AG04450 (cell line): ENCODE measurements at regions not wholly inside any gene's neighbourhood (a gene's known extent, or its start where the extent isn't known, plus 50 kb on each side); places are given as distances from the start of the nearest gene placed in this dataset.

Experiments used
- CTCF ChIA-PET: fragments of 300-600, 350-600 bp; formaldehyde crosslinking; extraction: SDS; loops from one replicate; lab custom pipeline; 2022; ENCODE audit warnings: antibody characterized with exemption, inconsistent platforms; lab: Charles Lee
- POLR2A ChIA-PET: fragments of 350-600 bp; formaldehyde crosslinking; extraction: SDS; loops from one replicate; lab custom pipeline; 2021; ENCODE audit warnings: antibody characterized with exemption, inconsistent platforms; lab: Yijun Ruan, JAX
- DNase-seq: peaks from one replicate; pipeline ENCODE4 v3.0.0-alpha.2; 2011; ENCODE audit warnings: low read depth, low spot score
- H3K27ac ChIP-seq: one replicate; pipeline ENCODE4 v1.5.1; 2012; ENCODE audit warnings: low read depth, low read length, control low read depth
- H3K27me3 ChIP-seq: one replicate; pipeline ENCODE4 v1.6.0; 2012; ENCODE audit warnings: low read length; ENCODE audit not compliant: control insufficient read depth, insufficient read depth
- H3K4me3 ChIP-seq: 2 replicates; pipeline ENCODE4 v1.5.1; 2011; ENCODE audit warnings: mild to moderate bottlenecking, low read depth, low read length, control low read depth
- H3K9me3 ChIP-seq: 2 replicates; pipeline ENCODE4 v1.5.1; 2012; ENCODE audit warnings: low read length; ENCODE audit not compliant: control insufficient read depth, insufficient read depth
- CTCF ChIP-seq: IDR thresholded peaks from 2 replicates; pipeline ENCODE4 v1.5.1; 2011; ENCODE audit warnings: low read depth, low read length, control low read depth, inconsistent platforms

DNA sequence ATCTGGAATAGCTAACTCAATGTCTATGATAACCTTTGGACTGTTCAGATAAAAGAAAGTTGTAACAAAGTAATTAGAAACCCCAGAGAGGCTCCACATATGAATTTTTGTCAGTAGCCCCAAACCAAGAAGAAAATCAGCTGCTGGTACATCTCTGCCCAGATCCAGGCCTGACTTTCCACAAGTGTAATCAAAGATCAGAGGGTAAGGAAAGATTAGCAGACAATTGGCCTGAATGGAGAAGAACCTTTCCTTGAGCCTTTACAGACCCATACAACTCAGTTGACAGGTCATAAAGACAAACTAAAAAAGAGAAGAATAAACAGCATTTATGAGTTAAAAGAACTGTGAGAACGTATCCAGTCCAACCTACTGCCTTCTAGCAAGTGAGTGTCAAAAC lies 366.7 kb upstream of the PKN2 start:
- no peak overlapping the region for H3K27ac ChIP-seq
- TF ChIP-seq CTCF, result no peak
- no peak for DNase-seq
- CTCF ChIA-PET, result no interaction called here
- H3K9me3 ChIP-seq, result no peaks in the 10 kb centered on the region
- H3K27me3 ChIP-seq, result no peaks in the 10 kb centered on the region
- POLR2A ChIA-PET, result no interaction called here
- H3K4me3 ChIP-seq, result no peak overlapping the region

DNA sequence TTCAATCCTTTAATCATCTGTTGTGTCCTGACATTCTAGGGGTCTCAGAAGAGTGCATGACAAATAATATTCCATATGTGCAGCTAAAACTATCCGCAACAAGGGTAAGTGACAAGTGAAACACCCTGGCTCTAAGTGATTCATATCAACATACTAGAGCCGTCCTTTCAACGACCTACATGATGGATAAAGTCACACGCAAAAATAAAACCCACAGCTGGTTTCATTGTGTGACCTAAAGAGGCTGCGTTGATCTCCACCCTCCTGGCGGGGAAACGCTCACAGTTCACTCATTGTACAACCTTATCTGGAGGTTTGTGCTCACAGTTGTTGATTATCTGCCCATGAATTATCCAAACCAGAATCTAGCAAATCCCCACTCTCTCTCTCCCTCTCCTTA lies 365.3 kb upstream of the PKN2 start:
- POLR2A ChIA-PET, result no interaction called here
- Histone ChIP-seq H3K27ac (no peak overlapping the region), H3K9me3 (no peaks in the 10 kb centered on the region), H3K4me3 (no peak overlapping the region), H3K27me3 (no peaks in the 10 kb centered on the region)
- CTCF ChIA-PET, result no interaction called here
- TF ChIP-seq CTCF, result no peak
- DNase-seq, result no peak

- Histone ChIP-seq H3K27me3 (no peaks in the 10 kb centered on the region), H3K9me3 (no peaks in the 10 kb centered on the region), H3K4me3 (no peak overlapping the region), H3K27ac (no peak overlapping the region)
- ChIA-PET CTCF (no interaction called here), POLR2A (no interaction called here)
- no peak for DNase-seq
- no peak for TF ChIP-seq CTCF
Measured at GRCh38 chr1:88320291-88320690, 363.8 kb upstream of the PKN2 start.

GRCh38 chr1:88321706-88322105 lies 362.4 kb upstream of the PKN2 start:
- Histone ChIP-seq H3K27me3 (no peaks in the 10 kb centered on the region), H3K4me3 (no peak overlapping the region), H3K9me3 (no peaks in the 10 kb centered on the region), H3K27ac (no peak overlapping the region)
- no peak for TF ChIP-seq CTCF
- POLR2A ChIA-PET, result no interaction called here
- DNase-seq, result no peak
- CTCF ChIA-PET, result interaction anchor here (1.0 kb wide), 1 partner anchor 19 kb away, joined by 3 read pairs; no protein-coding TSS in a partner anchor

DNA sequence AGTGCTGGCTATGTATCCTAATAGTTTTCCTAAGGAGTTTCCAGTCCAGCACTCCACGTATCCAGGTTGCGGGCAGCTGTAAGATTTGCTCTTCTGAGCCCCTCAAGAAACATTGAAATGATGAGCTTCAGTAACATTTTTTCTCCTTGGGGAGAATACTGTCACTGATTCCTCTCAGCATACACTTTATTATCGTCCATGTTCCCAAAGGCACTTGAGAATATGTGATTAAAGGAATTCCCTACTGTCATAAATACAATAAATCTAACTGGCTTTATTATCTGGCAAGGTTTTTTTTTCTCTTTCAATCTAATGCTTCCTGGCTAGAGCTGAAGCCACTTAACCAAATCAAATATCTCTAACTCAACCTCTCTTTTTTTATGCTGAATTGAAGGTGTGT lies 359.2 kb upstream of the PKN2 start:
- no peak for DNase-seq
- Histone ChIP-seq H3K27me3 (no peaks in the 10 kb centered on the region), H3K9me3 (no peaks in the 10 kb centered on the region), H3K4me3 (no peak overlapping the region), H3K27ac (no peak overlapping the region)
- ChIA-PET POLR2A (no interaction called here), CTCF (no interaction called here)
- no peak for TF ChIP-seq CTCF
